ENCODE measurements at regions not wholly inside any gene's neighbourhood (a gene's known extent, or its start where the extent isn't known, plus 50 kb on each side); places are given as distances from the start of the nearest gene placed in this dataset.

GRCh38 chr2:105490956-105491355 is 92.1 kb upstream of the FHL2 start:
- TF ChIP-seq FOSL1 (IDR thresholded peaks at IDR 0.05; ENCODE audit: low read depth) (no peak), SP1 (IDR thresholded peaks at IDR 0.05; ENCODE audit: low read depth) (no peak), EZH2 (IDR thresholded peaks at IDR 0.05) (no peak), CTCF (IDR thresholded peaks at IDR 0.05 in 2 of 3, conservative IDR thresholded peaks at IDR 0.05 in 1 of 3; ENCODE audit: borderline replicate concordance in 1 of 3, insufficient read depth in 1 of 3, low read depth in 2 of 3, low read length in 2 of 3) (no peak)

Data from HCT116 (cell line).